RPMI8226 (cell line): ENCODE measurements at regions not wholly inside any gene's neighbourhood (a gene's known extent, or its start where the extent isn't known, plus 50 kb on each side); places are given as distances from the start of the nearest gene placed in this dataset.

Source experiments
- DNase-seq: peaks from one replicate; pipeline ENCODE4 v3.0.0-alpha.2; 2015

DNA sequence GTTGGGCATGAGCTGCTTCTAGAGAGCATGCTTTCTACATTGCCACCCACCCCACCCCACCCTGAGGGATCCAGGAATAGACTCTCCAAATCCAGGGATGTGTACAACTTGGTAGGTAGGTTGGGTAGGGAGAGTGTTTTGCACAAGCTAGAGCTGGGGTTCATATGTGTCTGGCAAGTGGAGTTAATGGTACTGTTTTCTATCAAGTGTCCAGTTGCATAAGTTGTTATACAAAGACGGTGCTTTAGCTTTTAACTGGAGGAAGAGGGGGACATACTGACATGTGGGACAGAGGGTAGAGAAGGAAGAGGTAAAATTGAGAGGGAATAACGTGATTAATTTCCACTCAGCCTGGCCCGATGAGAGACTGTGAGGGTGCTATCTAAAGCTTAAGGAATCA lies 51.0 kb upstream of the TNC start:
- no peak for DNase-seq

DNA sequence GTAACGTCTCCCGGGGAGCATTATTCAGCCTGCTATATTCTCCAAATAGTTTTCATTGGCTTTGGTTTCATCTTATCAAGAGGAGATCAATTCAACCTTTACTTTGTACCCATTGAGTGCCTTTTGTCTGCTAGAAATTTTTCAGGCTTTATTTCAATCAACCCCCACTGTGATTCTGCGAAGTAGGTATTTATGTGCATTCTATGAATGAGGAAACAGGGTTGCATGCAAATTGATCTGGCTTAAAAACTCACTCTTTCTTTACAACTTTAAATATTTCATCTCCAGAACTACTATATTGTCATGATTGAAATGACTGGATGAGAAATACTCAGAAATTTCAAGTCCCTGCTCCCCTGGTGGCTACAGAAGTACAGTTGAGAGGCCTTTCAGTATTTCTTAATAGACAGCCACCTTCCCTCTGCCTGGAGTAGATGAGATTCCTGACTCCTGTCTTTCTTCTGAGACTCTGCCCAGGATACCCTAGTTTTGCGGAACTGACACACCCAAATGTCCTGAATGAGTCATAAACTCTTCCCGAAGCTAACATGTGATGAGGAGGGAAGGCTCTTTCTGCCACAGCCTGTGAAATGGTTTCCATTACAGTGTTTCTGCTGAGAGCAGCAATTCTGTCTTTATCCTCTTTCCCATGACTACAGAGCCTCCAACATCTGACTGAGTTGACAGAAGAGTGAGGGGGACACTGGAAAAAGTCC lies 52.6 kb upstream of the TNC start:
- no peak for DNase-seq

DNA sequence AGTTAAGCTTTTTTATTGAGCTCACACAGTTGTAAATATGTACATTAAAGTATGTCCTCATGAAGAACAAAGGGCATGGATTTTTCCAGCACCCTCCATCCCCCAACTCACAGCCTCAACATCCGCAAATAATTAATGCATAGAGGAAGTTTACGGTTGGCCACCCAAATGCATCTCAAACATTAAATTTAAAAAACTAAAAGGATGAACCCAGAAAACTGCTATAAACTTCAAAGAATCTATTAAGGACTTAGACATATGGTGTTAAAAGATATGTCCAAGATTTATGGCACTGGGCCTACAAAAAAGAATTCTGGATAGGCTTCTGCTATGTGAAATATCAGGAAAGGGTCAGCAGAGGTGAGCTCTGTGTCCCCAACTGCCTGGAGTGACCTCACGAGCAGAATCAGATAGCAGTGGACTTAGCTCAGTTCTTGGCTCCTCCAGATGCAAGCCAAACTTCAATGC lies 54.0 kb upstream of the TNC start:
- no peak for DNase-seq

DNA sequence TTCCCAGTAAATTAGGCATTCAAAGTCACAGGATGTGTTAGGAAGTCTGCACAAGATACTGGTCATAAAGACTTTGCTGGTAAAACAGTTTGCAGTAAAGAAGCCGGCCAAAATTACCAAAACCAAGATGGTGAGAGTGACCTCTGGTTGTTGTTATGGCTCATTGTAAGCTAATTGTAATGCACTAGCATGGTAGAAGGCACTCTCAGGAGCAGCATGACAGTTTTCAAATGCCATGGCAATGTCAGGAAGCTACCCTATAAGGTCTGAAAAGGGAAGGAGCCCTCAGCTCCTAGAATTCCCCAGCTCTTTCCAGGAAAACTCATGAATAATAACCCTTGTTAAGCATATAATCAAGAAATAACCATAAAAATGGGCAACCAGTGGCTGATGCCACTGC lies 64.3 kb upstream of the TNC start:
- no peak for DNase-seq

DNA sequence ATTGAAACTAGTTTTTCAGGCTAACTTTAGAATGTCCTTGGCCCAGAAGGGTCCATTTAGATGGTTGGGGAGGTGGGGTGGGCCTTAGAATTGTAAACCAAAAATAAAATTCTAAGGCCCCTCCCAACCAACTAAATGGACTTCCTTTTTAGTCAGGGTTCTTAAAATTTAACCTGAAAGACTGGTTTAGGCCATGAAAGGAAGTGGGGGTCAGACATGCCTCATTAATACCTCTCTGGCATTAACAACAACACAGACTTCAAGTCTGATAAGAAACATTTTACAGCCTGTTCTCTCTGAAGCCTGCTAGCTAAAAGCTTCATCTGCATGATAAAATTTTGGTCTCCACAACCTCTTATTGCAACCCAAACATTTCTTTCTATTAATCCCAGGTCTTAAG lies 65.5 kb upstream of the TNC start:
- DNase-seq: no peak

DNA sequence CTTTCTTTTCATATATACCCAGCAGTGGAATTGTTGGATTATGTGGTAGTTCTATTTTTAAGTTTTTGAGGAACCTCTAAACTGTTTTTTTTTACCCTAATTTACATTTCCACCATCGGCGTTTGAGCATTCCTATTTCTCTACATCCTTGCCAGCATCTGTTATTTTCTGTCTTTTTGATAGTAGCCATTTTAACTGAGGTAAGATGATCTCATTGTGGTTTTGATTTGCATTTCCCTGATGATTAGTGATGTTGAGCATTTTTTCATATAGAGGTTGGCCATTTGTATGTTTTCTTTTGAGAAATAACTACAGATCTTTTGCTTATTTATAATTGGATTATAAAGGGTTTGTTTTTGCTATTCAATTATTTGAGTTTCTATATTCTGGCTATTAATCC lies 71.7 kb upstream of the TNC start:
- DNase-seq: no peak

DNA sequence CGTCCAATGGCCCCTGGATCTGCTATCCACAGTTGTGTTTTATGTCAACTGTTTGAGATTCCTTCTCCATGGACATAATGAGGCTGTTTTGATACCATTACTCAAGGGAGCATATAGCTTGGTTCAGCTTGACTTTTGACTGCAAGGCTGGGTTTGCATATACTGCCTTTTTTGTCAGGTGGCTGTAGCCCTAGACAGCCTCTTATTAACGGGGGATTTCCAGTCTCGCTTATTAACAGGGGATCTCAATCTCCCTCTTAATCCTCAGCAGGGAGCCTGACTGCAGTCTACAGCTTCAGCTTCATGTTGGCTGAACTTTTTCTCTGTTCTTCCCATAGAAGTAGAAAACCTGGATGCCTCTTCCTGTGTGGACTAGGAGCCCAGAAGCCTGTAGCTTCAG lies 73.7 kb upstream of the TNC start:
- no peak for DNase-seq

DNA sequence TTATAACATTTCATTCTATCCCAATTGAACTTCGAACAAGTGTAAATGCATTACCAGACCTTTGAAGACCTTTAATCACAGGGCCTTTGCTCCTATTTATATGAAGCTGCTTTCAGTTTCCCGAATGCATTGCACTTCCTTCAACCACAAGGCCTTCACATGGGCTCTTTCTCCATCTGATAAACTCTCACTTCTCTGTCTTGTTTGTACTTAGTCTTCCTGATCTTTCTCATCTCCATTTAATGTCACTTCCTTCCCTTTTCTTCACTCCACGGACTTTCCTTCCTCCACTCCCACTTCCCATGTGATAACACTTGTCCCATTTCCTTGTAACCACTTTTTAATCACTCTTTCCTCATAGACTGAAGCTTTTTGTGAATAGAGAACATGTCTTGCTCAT lies 74.3 kb upstream of the TNC start:
- no peak for DNase-seq

DNA sequence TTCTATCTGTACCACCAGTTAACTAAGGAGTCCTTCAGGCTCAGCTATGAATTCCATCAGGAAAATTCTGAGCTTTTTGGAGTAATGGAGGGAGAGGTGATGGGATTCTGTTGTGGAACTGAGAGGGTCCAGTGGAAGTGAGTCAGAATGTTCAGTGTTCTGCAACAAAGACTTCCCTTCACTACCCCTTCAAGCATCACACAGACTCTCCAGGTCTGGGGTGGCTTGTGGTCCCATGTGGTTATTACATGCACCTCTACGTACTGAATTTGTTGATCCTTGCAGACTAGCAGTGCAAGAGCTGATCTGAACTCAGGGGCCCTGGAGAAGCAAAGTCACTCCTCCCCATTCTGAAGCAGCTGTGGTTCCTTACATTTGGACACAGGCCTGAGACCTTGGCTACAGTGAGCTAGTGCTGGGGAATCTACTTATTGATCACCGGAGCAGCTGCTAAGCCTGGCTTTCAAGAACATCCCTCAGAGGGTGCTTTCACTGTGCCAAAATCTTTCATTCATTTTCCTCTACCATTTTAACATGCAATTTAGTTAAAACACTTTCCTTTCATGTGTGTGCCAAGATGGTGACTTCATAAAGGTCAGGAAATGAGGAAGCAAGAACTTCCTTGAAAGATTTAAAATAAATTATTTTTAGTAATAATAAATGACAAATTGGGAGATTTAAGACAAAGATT lies 75.0 kb upstream of the TNC start:
- DNase-seq: no peak

DNA sequence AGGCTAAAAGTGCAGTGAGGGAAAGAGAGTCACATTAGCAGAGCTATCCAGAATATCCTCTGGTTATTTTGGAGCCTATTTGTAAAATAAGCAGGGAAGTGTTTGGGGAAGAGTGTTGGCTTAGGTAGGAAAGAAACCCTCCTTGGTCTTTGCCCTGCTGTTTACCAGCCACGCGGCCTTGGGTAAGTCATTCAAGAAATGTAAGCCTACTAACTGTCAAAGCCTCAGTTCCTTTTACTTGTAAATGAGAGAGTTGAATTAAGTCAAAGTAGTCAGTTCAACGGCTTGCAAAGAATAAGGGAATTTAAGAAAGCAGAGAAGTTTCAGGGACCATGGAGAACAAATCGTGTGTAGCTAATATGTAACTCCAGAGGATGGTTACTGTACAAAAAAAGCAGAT lies 75.8 kb upstream of the TNC start:
- no peak for DNase-seq

DNA sequence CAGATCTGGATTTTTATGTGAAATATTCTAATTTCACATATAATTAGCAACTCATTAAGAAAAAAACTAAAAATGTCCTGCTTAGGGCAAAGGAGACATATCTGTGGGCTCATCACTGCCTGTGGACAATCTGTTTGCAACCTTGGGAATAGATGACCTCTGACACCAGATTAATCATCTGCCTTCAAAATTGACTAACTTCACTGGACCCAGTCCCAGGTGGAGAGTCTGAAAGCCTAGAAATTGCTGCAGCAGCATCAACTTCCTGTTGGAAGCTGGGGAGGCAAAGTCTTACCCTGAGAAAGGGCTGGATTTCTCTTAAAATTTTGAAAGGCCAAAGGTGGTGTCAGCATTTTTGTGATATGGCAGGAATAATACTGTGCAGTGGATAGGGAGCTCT lies 76.3 kb upstream of the TNC start:
- no peak for DNase-seq

DNA sequence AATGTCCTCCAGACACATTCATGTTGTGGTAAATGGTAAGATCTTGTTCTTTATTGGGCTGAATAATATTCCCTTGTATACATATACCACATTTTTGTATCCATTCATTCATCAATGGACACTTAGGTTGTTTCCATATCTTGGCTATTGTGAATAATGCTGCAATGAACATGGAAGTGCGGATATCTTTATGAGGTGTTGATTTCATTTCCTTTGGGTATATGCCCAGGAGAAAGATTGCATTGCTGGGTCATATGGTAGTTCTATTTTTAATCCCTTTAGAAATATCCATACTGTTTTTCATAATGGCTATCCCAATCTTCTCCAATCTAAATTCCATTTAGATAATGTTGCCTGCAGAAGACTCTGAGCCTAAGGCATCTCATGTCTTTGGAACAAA lies 78.0 kb upstream of the TNC start:
- DNase-seq: no peak

DNA sequence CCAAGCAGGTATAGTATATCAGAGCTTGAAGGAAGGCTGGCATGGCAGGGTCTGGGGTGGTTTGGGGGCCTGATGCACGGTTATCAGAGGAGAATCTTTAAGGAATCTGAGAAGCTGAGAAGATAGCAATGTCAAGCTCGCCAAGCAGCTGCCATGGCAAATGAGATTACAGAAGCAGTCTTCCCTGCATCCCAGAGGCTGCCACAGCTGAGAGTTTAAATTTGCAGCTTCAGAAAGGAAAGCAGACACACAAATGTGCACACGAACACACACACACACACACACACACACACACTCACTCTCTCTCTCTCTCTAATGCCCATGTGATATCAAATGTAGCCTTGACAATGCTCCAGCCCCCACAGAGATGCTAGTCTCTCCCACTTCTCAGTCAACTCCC lies 79.0 kb upstream of the TNC start:
- no peak for DNase-seq

DNA sequence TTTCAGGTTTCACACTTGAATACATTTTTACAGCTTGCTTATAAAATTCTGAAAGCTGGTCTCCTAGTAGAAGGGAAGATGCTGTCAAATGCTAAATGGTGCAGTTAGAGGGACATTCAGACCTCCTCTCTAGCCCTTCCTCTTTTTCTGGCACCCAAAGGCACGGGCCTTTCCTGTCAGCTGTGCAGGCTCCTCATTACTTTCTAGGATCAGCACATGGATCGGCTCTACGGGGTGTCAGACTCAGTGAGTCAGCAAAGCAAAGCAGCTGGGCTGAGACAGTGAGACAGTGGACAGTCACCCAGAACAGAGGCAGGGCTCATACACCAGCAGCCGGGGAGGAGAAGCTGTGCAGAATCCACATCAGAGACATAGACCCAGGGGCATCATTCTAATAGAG lies 80.0 kb upstream of the TNC start:
- DNase-seq: no peak

DNA sequence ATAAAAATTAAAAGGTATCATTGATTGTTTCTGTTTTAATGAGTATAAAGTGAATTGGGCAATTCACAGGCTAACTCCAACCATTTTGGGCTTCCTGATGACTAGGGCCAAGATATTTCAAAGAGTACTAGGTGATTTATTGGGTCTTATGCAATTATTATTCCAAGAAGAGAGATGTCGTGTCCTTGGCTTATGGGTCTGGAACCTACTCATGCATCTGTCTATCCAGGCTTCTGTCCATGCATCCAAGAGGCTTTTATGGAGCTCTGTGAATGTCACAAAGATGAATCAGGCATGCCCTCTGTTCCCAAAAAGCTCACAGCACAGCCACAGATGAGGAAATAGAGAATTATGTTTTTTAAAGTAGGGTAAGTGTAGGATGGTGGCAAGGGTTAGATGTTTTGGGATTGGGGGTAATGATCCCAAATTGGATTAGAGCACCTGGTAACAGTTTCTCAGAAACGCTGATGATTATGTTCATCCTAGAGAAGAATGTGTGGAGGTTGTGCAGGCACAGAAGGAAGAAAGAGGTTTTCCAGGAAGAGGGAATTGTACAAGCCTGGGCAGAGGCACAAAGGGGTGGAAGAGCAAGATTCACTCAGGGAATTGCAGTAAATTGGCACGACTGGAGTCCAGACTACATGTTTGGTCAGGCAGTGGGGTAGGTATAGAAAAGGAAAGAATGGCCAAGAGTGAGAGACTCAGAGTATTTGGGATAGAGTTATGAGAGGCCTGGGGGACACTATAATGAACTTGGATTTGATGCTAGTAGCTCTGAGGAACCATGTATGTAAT lies 83.0 kb upstream of the TNC start:
- DNase-seq: no peak

DNA sequence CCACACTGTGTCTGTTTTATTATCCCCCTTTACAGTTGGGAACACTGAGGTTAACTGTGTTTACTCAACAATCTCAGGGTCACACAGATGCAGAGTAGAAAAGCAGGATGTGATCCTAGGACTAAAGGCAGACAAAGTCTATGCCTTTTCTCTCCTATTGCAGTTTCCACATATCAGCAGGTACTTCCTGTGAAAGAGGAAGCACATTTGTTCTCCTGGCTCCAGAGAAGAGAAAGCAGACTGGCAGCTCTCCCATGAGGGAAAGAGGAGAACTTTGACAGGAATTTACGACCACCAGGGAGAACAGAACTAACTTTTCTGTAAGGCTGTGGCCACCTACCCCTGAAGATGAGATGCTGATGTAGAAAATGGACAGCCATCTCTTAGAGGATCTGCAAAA lies 84.2 kb upstream of the TNC start:
- no peak for DNase-seq

DNA sequence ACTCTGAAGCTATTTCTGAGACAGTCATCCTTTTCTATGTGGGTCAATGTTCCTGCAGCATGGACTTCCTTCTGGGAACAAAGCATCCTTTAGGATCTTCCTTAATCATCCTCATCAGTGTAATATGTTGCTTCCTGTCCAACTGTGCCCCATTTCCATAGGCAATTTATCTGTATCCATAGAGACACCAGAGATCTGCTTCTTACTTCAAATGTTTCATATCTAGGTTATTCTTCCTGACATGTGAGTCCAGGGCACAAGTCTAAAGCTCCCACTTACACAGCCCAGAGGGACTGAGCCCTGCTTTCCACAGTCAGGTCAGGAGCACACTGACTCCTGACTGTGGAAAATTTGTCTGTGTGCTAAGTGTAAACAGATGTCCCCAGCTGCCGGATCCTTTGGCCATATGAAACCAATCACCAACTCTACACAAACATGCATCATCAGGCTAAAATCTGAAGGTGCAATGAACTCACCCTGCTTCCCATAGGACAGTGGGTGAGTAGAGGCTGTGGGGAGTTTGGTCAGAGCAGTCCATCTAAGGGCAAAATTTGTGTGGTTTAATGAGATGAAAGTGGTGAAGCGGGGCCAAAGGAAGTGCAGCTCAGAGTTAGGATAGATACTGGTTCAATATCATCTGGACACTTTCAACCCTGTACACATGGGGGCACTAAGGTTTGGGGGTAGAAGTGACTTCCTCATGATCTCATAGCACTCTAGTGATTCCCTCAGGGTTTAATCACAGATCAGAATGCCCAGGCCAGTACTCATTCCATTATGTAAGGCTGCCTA lies 85.2 kb upstream of the TNC start:
- DNase-seq: no peak

DNA sequence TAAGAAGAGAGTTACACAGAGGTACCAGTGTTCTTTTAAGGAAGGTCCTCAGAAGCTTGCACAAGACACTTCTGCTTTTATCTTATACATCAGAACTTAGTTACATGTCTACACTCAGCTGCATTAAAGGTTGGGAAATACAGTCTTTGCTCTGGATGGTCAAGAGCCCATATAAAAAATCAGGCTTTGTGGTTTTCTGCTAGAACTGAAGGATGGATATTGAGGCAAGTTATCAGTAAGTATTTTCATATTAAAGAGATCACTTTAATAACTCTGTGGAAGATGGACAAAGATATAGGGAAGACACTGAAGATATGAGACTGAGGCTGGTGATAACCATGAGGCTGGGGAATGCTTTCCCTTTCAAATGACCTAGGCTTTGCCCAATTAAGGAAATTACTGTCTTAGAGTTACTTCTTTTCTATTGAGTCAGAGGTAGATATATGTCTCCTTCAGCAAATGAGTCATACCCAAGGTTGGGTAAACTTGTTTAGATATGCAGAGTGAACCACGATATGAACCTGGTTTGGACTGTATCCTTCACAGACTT lies 87.0 kb upstream of the TNC start:
- DNase-seq: no peak

DNA sequence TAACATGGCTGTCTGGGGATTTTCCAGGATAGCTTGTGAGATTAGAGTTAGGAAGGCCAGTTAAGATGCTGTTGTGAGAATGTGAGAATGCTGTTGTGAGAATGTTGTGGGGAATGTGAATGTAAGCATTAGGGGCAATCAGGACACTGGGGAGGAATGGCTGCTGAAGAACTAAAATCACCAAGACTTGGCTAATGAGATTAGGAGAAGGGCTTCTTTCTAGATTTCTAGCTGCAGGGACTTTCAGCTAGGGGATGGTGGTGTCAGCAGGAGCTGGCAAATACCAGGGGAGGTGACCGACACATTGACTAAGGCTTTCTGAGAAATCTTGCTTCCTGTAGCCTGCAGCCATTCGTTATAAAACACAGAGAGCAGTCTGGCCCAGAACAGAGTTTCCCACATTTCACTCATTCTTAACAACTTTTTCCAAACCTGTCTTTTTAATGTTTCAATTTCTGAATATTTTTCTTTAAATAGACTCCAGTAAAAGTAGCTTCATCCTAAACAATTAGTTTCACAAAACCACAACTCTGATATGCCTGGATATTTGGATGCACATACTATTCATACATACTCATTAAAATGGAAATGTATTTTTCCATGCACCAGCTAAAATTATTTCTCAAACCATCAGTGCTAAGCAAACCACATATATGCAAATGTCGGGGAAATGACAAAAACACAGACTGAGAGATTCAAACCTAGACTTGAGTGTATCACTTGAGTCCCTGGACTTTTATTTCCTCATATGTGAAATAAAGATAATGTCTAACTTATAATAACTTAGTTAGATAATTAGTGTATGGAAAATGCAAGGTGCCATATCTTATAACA lies 89.3 kb upstream of the TNC start:
- no peak for DNase-seq

DNA sequence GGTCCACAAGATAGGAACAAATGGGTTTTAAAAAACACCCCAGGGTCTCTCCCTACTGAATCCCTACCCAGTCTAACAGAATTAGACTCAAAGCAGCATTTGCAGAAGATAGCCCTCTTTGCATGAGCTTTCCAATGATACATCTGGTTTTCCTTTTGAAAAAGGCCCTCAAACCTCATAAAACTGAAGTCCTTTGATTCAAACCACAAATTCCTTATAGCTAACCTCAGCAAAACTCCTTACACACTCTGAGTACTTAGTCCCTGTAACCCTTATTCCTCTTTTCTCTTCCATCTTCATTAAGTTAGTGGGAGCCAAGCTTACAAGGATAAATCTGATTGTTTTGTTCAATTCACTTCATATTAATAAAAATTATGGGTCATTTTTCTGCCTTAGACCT lies 90.5 kb upstream of the TNC start:
- no peak for DNase-seq

DNA sequence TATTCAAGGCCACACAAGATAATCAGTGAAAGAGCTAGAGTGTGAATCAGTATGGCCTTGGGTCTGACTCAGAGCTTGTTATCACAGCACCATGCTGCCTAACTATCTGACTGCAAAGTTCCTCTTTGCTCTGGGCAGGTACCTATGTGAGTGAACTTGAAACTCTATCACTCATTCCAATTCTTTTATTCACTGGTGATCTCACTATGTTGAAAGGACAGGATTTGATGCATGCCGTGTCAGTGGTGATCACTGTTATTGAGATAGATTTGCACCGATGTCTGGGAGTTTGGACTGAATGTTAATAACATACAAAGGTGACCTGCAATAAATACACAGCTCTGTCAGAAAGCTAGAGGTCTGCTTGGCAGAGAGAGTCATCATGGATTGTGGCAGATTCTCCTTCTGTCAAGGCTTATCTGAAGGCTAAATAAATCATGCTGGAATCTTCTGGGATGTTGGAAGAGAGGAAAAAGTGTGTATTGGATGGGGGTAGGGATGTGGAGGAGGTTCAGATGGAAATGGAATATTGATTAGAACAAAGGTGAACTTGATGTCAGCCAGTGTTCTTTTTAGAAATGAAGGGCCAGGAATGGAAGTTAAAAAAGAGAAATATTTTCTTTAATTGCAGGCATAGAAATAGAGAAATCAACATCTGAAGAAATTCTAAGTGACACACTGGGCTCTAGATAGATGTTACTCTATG lies 91.8 kb upstream of the TNC start:
- no peak for DNase-seq
